NCI-H1694 (cell line): ENCODE measurements at regions not wholly inside any gene's neighbourhood (a gene's known extent, or its start where the extent isn't known, plus 50 kb on each side); places are given as distances from the start of the nearest gene placed in this dataset.

Source experiments
- DNase-seq: peaks from one replicate; lab custom pipeline; 2025; lab: John Stamatoyannopoulos, UW

GRCh38 chr5:44659334-44659733 is 149.4 kb upstream of the MRPS30 start:
- DNase-seq: no peak

GRCh38 chr5:44652674-44653073 is 156.1 kb upstream of the MRPS30 start:
- no peak for DNase-seq

- DNase-seq: no peak
These were observed 162.7 kb upstream of the MRPS30 start for GRCh38 chr5:44646016-44646415.

- no peak for DNase-seq
These were observed 163.2 kb upstream of the MRPS30 start for GRCh38 chr5:44645502-44645901.

GRCh38 chr5:44644628-44645027 is 164.1 kb upstream of the MRPS30 start:
- DNase-seq: no peak

GRCh38 chr5:44641820-44642219 is 166.9 kb upstream of the MRPS30 start:
- DNase-seq: no peak

- no peak for DNase-seq
These were observed 167.7 kb upstream of the MRPS30 start for GRCh38 chr5:44640945-44641456.

GRCh38 chr5:44637916-44638869 is 170.6 kb upstream of the MRPS30 start:
- no peak for DNase-seq

GRCh38 chr5:44632344-44632743 is 176.4 kb upstream of the MRPS30 start:
- no peak for DNase-seq

GRCh38 chr5:44626846-44627245 is 181.9 kb upstream of the MRPS30 start:
- DNase-seq: no peak

- DNase-seq: no peak
These were observed 186.4 kb upstream of the MRPS30 start for GRCh38 chr5:44622331-44622730.

GRCh38 chr5:44619875-44620610 is 188.7 kb upstream of the MRPS30 start:
- DNase-seq: no peak

- DNase-seq: no peak
These were observed 193.9 kb upstream of the MRPS30 start for GRCh38 chr5:44614845-44615244.

GRCh38 chr5:44613936-44614335 is 194.8 kb upstream of the MRPS30 start:
- DNase-seq: no peak

GRCh38 chr5:44605926-44606325 is 202.8 kb upstream of the MRPS30 start:
- no peak for DNase-seq

GRCh38 chr5:44603496-44604272 is 205.1 kb upstream of the MRPS30 start:
- no peak for DNase-seq

GRCh38 chr5:44574678-44575077 is 185.5 kb upstream of the FGF10 start:
- no peak for DNase-seq

GRCh38 chr5:44568519-44568918 is 179.3 kb upstream of the FGF10 start:
- DNase-seq: no peak

- no peak for DNase-seq
These were observed 176.7 kb upstream of the FGF10 start for GRCh38 chr5:44565902-44566301.

GRCh38 chr5:44565360-44565759 is 176.1 kb upstream of the FGF10 start:
- DNase-seq: no peak

- no peak for DNase-seq
These were observed 157.1 kb upstream of the FGF10 start for GRCh38 chr5:44546286-44546685.

- no peak for DNase-seq
These were observed 154.3 kb upstream of the FGF10 start for GRCh38 chr5:44543511-44543910.
